Tibial nerve (tissue), 3 donors: ENCODE measurements at regions not wholly inside any gene's neighbourhood (a gene's known extent, or its start where the extent isn't known, plus 50 kb on each side); places are given as distances from the start of the nearest gene placed in this dataset.

Source experiments
- CTCF ChIP-seq, 5 experiments: fragments of 200-600 bp in 3 of 5; fragments of 450-650 bp in 2 of 5; sonication (generic) in 3 of 5; IDR thresholded peaks; one replicate each; pipeline ENCODE4 v1.5.1; 2016 to 2019; ENCODE audit warnings: antibody characterized with exemption in 5 of 5, mild to moderate bottlenecking in 3 of 5, moderate library complexity in 2 of 5
- POLR2A ChIP-seq, 2 donors: fragments of 450-650 bp; IDR thresholded peaks; one replicate each; pipeline ENCODE4 v1.6.1; 2017; ENCODE audit warnings: antibody characterized with exemption in 2 of 2, mild to moderate bottlenecking in 2 of 2, moderate library complexity in 2 of 2

GRCh38 chr10:21212912-21213311 is 312.6 kb downstream of the SKIDA1 start:
- TF ChIP-seq CTCF (IDR thresholded peaks at IDR 0.05) (no peak), POLR2A (IDR thresholded peaks at IDR 0.05) (no peak)
